ENCODE measurements at regions not wholly inside any gene's neighbourhood (a gene's known extent, or its start where the extent isn't known, plus 50 kb on each side); places are given as distances from the start of the nearest gene placed in this dataset.
"Not testable (repeated sequence)": the region's sequence is repeated elsewhere in the genome, so short reads cannot be mapped to it uniquely, and the experiment has no call there.

DNA sequence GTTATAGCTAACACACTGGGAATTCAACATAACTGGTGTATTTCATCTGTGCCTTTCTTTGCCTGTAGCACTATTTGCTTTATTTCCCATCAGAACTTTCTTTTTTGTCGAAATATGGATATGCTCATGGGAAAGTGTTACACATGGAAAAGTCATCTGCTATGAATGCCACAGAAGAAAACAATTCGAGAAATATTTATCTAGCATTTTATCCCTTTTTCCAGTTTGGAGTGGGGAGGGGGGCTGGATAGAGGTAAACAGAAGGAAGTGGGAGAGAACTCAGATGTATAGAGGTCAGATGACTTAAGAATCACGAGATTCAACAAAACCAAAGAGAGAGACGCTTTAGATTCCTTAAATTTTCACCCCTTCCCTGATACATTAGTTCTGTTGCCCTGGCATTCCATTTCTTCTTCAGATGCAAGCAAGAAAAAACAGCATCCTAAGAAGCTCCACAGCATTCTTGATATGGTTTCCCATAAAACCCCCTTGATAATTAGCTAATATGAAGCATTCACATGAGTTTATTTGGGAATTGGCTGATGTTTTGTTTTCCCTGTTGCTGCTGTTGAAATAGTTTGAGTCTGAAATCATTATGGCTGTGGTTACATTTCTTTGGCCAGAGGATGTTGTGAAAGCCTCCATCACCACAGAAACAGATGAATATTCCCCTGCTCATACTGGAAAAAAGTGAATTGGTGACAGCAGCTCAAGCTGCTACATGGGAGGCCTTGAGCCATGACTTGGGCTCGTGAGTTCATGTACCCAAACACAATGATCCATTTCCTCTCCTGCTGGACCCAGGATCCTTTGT is 335.8 kb upstream of the DAB2 start:
- no peak overlapping the region for H3K4me3 ChIP-seq
- peak overlapping the region in 14 of 21 experiments; percentile 19 to 83 (median 68) for H3K27ac ChIP-seq

DNA sequence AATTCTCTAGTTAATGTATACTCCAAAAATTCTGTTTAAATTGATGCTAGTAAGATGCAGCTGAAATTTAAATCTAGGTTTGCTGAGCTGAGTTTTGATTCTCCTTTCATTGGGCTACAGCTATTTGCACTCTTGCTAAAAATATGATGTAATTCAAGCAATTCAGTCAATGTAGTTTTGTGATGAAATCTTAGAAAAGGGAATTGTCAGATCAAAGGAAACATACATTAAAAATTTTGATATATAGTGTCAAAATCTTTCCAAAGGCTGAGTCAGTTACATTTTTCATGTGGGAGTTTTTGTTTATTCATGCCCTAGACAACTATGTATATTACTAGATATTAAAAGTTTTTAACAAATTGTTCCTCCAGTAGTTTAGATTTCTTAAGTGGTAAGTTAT is 334.9 kb upstream of the DAB2 start:
- no peak overlapping the region for H3K4me3 ChIP-seq
- H3K27ac ChIP-seq: peak overlapping the region in 9 of 21 experiments; percentile 21 to 83 (median 72)

DNA sequence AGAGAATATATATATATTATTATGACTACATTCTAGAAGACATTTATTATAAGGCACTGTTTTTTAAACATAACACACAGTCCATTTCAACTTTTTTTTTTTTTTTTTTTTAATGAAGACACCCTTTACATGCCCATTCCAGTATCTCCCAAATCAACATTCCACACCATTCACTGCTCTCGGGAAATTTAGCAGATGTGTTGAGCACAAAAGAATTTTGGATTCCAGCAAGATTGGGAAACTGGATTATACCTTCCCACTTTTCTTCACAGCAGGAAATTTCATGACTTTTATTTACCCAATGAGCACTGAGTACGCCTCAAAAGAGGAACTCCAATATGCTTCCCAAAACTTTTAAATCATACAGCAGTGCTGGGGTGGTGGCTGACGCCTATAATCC is 333.6 kb upstream of the DAB2 start:
- Histone ChIP-seq H3K4me3 (no peak overlapping the region), H3K27ac (peak overlapping the region in 4 of 21 experiments; percentile 40 to 75 (median 73))

DNA sequence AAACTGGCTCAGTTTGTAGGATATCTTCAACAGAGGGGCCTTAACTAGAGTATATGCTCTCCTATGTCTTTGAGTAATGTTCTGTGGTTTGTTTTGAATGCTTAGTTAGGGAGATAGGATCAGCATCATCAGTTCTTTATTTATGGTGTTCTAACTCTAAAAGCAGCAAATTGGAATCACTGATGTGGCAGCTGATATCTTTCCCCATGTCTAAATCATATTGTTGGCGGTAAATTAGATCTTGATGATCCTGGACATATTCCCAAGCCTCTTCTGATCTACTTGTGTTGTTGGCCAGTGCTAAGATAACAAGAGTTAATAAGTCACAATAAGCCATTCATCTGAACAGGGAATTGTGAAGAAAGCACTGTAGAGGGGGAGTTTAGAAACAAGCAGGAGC is 332.4 kb upstream of the DAB2 start:
- Histone ChIP-seq H3K27ac (peak overlapping the region in 4 of 21 experiments; percentile 19 to 75 (median 38)), H3K4me3 (no peak overlapping the region)

DNA sequence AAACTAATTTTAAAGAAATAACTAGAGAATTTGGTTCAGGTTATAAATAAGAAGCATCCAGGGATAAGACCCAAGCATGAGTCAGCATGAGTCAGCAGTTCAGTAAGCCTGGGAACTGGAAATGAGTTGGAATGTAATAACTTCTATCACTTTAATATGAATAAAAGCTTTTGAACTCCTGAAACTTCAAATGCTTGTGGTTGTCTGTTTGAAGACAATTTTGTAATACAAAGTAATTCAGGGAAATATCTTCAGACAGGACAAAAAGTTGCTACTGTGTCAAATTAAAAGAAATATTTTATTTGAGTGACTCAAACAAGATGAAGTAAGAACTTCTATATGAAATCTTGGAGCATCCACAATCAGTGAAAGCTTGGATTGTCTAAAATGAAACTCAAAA is 331.2 kb upstream of the DAB2 start:
- Histone ChIP-seq H3K4me3 (no peak overlapping the region), H3K27ac (peak overlapping the region in 4 of 21 experiments; percentile 50 to 75 (median 59))

DNA sequence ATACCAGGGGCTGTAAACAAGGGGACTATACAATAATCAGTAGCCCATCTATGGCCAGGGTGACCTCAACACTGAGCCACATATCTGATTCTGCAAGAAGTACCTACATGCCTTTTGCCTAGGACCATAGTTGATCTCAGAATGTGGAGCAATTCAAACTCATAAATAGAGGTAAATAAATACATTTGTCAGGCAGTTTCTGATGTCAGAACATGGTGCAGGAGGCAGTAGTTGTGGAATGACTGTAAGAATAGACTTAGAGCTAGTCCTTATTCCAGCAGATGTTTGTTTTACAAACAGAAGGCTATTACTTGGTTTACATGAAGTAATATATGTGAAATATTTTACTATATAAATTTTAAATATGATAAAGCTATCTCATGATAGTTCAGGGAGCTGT is 330.7 kb upstream of the DAB2 start:
- H3K27ac ChIP-seq: peak overlapping the region in 6 of 21 experiments; percentile 1 to 64 (median 41)
- H3K4me3 ChIP-seq: no peak overlapping the region

DNA sequence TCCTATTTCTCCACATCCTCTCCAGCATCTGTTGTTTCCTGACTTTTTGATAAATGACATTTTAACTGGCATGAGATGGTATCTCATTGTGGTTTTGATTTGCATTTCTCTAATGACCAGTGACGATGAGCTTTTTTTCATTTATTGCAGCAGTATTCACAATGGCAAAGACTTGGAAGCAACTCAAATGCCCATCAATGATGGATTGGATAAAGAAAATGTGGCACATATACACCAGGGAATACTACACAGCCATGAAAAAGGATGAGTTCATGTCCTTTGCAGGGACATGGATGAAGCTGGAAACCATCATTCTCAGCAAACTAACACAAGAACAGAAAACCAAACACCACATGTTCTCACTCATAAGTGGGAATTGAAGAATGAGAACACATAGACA is 329.0 kb upstream of the DAB2 start:
- not testable (repeated sequence) for H3K4me3 ChIP-seq

DNA sequence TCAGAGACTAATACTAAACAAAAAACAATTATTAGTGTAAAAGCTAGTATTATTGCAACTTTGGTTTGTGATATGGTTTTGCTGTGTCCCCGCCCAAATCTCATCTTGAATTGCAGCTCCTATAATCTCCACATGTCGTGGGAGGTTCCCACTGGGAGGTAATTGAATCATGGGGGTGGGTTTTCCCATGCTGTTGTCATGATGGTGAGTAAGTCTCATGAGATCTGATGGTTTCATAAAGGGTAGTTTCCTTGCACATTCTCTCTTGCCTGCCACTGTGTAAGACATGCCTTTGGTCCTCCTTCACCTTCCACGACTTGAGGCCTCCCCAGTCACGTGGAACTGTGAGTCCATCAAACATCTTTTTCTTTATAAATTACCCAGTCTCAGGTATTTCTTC is 325.9 kb upstream of the DAB2 start:
- Histone ChIP-seq H3K27ac (no peak overlapping the region), H3K4me3 (no peak overlapping the region)

More for the DNA sequence above, 329.0 kb upstream of the DAB2 start:
- not testable (repeated sequence) for H3K27ac ChIP-seq

DNA sequence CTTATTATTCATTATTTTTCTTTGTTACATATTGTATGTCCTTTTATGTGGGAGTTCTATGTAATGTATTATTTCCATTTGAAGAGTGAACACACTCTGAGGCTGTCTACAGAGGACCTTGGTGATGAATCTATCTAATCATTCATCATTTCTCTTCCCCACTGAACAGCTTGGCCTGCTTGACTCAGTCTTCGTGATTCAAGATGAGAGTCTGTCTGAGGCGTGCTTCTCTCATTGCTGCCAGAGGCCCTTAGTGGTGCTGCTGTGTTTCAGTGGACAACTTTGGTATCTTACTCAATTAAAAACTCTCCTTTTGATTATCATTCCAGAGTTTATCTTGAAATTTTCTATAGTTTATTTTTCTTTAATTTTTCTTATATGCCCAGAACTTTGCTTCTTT is 318.1 kb upstream of the DAB2 start:
- no peak overlapping the region for H3K4me3 ChIP-seq
- H3K27ac ChIP-seq: no peak overlapping the region

DNA sequence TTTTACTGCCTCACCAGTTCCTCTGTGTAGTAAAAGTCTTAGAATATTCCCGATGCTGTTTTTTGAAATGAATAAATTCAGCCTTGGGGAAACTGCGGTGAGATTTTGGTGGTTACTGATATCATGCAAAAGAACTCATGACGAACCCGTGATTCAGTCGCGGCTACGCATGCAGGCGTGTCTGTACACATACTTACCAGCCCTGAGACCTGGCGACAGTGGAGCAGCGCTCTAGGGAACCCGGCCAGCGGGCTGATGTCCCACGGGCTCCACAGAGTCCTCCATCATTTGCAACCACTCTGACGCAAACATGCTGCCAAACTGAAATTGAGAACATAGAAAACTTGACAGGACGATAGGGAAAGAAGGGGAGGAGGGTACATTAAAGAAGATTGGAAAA is 315.6 kb upstream of the DAB2 start:
- peak overlapping the region in 1 of 21 experiments; percentile 5 for H3K27ac ChIP-seq
- no peak overlapping the region for H3K4me3 ChIP-seq

DNA sequence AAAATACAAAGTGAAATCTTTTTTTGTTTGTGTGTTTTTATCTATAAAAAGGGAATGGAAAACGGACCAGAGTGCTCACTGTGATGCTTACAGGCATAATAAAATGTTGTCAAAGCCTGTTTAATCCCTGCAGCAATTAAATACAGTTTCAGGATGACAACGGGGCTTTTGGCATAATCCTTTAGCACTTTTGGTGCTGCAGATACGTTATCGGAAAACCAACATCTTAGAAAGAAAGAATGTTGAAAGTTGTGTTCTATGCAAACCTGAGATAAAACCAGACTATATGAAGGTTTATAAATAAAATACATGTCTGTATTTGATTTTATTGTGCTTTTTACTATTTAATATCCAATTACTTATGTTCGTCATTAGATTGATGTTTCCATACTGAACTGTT is 307.4 kb upstream of the DAB2 start:
- Histone ChIP-seq H3K4me3 (no peak overlapping the region), H3K27ac (no peak overlapping the region)

DNA sequence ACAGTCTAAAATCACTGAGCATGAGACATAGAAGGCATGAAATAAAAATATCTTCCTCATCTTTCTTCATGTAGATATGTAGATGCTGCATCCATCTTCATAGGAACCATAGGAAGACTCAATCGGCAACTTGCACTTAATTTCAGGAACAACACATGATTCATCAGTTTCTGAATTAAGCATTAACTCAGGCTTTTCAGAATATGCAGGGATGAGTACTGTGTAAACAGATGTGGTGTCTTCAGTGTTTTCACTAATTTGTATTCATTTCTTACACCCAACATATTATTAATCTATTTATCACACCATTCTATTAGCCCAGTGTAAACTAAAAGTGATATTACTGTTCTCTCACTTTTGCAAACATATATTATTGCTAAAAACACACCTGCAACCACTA is 305.9 kb upstream of the DAB2 start:
- Histone ChIP-seq H3K27ac (no peak overlapping the region), H3K4me3 (no peak overlapping the region)

DNA sequence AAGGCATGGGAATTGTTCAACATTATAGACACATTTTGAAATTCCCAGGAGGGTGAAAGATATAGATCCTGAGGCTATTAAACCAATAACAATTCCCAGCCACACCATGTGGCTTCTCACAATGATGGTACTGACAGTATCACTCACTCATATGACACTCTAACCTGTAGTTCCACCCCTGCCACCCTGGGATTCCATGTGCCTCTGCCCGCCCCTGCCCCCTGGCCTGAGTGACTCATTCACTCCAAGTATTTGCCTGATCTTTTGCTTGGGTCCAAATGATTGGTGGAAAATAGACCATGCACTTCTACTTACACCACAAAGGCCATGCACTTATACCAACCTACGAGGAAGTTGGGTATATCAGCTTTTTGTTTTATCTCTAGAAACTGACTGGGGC is 305.2 kb upstream of the DAB2 start:
- Histone ChIP-seq H3K4me3 (no peak overlapping the region), H3K27ac (no peak overlapping the region)

DNA sequence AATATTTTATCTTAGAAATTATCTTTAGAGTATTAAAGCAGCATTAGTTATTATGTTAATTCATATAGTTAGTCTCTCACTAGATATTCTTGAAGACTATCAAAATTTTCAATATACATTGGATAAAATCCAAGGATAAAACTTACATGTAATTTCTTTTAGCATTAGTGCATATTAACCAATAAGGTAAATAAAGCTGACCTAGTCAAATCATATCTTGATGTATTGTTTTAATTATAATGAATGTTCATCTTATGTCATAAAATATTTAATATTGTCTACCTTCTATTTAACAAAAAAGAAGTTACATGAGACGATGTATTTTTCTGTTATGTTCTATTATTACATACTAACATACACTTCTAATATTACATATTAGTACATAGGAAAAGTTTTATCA is 301.7 kb upstream of the DAB2 start:
- Histone ChIP-seq H3K4me3 (no peak overlapping the region), H3K27ac (no peak overlapping the region)

DNA sequence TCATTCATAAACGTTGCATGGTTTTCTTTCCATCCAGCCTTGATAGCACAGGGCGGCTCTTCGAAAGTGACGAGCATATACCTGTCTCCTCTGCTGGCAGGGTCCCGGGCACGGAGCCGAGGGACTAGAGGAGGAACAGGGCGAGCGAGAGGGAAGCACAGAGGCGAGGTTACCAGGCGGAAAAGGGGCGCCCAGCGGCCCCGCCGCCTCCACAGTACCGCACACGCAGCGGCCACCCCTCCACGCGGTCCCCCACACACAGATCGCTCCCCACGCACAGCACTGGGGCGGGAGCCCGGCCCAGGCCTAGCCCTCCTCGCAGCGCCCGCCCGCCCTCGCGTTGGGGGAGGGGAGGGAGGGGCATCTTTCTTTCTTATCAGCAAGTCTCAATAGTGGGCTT is 296.6 kb upstream of the DAB2 start:
- H3K4me3 ChIP-seq: no peak overlapping the region
- no peak overlapping the region for H3K27ac ChIP-seq

DNA sequence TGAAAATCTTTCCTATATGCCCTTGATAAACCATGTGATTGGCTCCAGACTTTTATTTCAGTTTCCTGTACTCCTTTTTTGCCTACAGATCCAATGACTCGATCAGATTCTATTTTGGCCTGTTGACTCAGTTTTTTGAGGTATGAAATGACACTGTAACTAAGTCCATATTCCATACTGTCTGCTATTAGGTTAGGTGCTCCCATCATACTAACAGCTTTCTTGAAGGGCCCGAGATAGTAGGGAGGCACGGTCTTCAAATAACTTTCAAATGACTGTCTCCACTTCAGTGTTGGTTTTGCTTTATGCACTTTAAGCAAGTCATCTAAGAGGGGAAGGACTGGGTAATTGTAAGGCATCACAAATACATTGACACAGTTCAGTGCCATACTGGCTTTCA is 295.4 kb upstream of the DAB2 start:
- H3K27ac ChIP-seq: no peak overlapping the region

DNA sequence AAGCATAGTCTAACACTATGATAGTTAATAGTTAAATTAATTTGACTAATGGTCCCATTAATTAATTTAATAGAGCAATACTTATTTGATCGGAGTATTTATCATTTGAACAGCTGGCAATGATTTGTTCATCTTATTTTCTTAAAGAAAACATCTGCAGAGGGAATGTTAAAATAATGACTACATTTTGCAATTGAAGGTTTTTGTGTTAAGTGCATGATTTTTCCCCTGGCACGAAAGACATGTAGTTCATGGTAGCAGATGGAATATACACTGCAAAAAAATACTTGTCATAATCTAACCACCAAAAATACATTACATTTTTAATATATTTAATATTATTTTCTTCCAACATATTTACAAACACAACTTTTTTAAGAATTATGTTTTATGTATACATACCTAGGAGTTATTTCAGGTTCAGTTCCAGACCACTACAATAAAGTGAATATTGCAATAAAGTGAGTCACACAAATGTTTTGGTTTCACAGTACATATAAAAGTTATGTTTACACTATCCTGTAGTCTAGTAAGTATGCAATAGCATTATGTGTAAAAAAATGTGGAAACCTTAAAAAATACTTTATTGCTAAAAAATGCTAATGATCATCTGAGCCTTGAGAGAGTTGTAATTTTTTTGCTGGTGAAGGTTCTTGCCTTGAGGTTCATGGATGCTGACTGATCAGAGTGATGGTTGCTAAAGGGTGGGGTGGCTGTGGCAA is 292.6 kb upstream of the DAB2 start:
- Histone ChIP-seq H3K4me3 (no peak overlapping the region), H3K27ac (peak overlapping the region in 2 of 21 experiments; percentile 21 to 47)

More for the DNA sequence above, 295.4 kb upstream of the DAB2 start:
- no peak overlapping the region for H3K4me3 ChIP-seq

DNA sequence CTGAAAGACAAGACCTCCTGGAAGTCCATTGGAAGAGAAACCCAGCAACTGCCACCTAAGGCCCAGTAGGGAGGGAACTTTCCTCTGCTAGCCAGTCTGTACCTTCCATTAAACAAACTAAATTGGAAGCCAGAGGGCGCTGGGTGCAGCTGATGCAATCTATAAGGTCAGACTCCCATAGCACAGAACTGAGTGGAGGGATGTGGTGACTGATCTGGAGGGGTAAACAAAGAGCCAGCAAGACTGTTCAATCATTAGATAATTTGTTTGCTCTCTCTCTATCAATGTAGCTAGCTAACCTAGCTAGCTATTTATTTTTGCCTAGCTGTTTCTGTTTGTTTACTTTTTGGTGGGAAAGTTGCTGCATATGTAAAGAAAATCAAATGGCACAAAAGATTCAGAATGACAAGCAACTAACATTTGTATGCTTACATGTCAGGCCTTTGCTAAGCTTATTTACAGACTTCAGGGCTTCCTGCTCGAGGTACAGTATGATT is 291.8 kb upstream of the DAB2 start:
- Histone ChIP-seq H3K27ac (peak overlapping the region in 2 of 21 experiments; percentile 16 to 47), H3K4me3 (no peak overlapping the region)

DNA sequence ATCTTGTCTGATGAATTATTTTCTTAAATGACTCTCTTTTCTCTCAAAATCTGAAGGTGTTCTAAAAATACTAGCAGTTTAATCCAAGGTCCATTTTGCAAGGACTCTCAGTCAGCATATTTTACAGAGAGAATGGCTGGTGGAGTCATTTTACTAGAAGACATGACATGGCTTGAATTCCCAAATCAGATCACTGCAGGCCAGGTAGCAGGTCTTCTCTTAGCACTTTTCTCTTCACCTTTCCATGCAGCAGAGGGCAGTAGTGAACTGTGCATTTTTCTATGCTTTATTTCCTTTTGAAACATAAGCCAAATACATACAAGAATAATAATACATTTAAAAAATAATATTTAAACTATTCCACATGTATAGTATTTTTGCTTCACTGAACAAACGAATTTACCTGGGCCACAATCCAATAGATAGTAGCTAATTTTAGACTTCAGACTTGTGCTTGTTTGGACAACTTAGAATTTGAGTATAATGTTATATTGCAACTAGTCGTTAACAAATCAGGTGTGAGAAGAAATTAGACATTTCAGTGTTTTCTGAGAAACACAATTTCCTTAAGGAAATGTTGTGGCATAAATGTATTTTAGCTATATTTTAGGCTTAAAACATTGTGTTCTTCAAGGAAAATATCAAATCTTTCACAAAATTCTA is 289.4 kb upstream of the DAB2 start:
- Histone ChIP-seq H3K4me3 (no peak overlapping the region), H3K27ac (no peak overlapping the region)

DNA sequence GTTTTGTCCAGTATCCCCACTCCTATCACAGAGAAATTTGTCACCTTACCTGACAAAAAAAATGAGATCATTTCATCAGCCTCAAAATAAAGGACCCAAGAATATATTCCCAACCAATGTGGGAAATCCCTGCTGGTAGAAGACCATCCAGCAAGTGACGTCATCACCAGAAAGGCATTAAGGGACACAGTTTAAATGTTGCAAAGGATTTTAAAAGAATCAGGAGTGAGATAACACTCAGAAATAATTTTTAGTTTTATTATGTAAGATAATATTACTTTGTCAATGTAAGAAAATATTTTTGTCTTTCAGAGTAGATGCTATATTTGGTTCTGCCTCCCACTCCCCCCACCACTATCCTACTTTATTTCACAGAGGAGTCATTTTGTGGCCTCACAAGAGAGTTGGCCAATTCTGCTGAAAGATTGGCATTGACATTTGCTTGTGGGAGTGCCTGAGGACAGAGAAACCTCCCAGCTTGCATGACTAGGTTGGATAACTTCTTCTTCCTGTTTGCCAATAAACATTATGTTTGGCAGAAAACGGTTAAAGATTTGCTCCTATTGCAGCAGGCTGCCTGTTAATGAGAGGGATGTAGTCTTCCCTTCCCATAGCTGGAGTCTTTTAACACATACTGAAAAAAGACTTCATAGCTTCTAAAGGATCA is 288.6 kb upstream of the DAB2 start:
- no peak overlapping the region for H3K4me3 ChIP-seq
- no peak overlapping the region for H3K27ac ChIP-seq
